GM23338 (cell line): ENCODE measurements at regions not wholly inside any gene's neighbourhood (a gene's known extent, or its start where the extent isn't known, plus 50 kb on each side); places are given as distances from the start of the nearest gene placed in this dataset.

Experiments used
- ATAC-seq: fragments of 200-7000 bp; cut with Tn5 transposase; 3 replicates; pipeline ENCODE4 v1.9.1; 2020
- DNase-seq: peaks from one replicate; pipeline ENCODE4 v3.0.0-alpha.2; 2015; ENCODE audit warnings: low spot score
- H2AFZ ChIP-seq: fragments of 200-600 bp; sonication (generic); 2 replicates; pipeline ENCODE4 v1.8.0; 2016; ENCODE audit warnings: antibody characterized with exemption, mild to moderate bottlenecking, moderate library complexity
- H3F3A ChIP-seq: fragments of 200-600 bp; sonication (generic); replicated peaks from 2 replicates; pipeline ENCODE4 v1.8.0; 2017; ENCODE audit warnings: antibody characterized with exemption, mixed run types, low read depth
- H3K27ac ChIP-seq: fragments of 200-600 bp; sonication (generic); 2 replicates; pipeline ENCODE4 v1.6.1; 2016; ENCODE audit warnings: low read depth
- H3K27me3 ChIP-seq: fragments of 200-600 bp; sonication (generic); 2 replicates; pipeline ENCODE4 v1.8.0; 2016; ENCODE audit warnings: mild to moderate bottlenecking, mixed run types, moderate library complexity; ENCODE audit not compliant: insufficient read depth
- H3K36me3 ChIP-seq: fragments of 200-600 bp; sonication (generic); 2 replicates; pipeline ENCODE4 v1.8.0; 2016; ENCODE audit warnings: mild to moderate bottlenecking; ENCODE audit not compliant: insufficient read depth
- H3K4me1 ChIP-seq: fragments of 200-600 bp; sonication (generic); 2 replicates; pipeline ENCODE4 v1.8.0; 2016; ENCODE audit warnings: mild to moderate bottlenecking, moderate library complexity; ENCODE audit not compliant: insufficient read depth
- H3K4me2 ChIP-seq: fragments of 200-600 bp; sonication (generic); 2 replicates; pipeline ENCODE4 v1.7.1; 2017; ENCODE audit warnings: mixed run types
- H3K4me3 ChIP-seq: fragments of 200-600 bp; sonication (generic); 2 replicates; pipeline ENCODE4 v1.6.1; 2016; ENCODE audit warnings: mixed run types
- H3K79me2 ChIP-seq: fragments of 200-600 bp; sonication (generic); replicated peaks from 2 replicates; pipeline ENCODE4 v1.8.0; 2017; ENCODE audit warnings: mild to moderate bottlenecking; ENCODE audit not compliant: insufficient read depth
- H3K9me2 ChIP-seq: fragments of 200-600 bp; sonication (generic); 2 replicates; pipeline ENCODE4 v1.8.0; 2017; ENCODE audit not compliant: insufficient read depth
- H4K20me1 ChIP-seq: fragments of 200-600 bp; sonication (generic); replicated peaks from 2 replicates; pipeline ENCODE4 v1.8.0; 2017; ENCODE audit warnings: mild to moderate bottlenecking; ENCODE audit not compliant: insufficient read depth
- H3K27ac Mint-ChIP-seq: 2 replicates; pipeline ENCODE4 v1.8.0; 2020; ENCODE audit warnings: inconsistent platforms, mild to moderate bottlenecking, moderate library complexity, mixed read lengths
- H3K27me3 Mint-ChIP-seq: 3 replicates; pipeline ENCODE4 v1.8.0; 2022; ENCODE audit warnings: low read depth, mild to moderate bottlenecking, moderate library complexity, mixed read lengths, inconsistent platforms; ENCODE audit not compliant: insufficient read depth, poor library complexity
- H3K36me3 Mint-ChIP-seq: 3 replicates; pipeline ENCODE4 v1.8.0; 2021; ENCODE audit warnings: low read depth, mild to moderate bottlenecking, inconsistent platforms, moderate library complexity, mixed read lengths
- H3K4me1 Mint-ChIP-seq: 3 replicates; pipeline ENCODE4 v1.8.0; 2020; ENCODE audit warnings: mild to moderate bottlenecking, inconsistent platforms, mixed read lengths
- H3K4me3 Mint-ChIP-seq: 3 replicates; pipeline ENCODE4 v1.8.0; 2021; ENCODE audit warnings: moderate library complexity, mild to moderate bottlenecking, inconsistent platforms, mixed read lengths
- H3K9me3 Mint-ChIP-seq: 3 replicates; pipeline ENCODE4 v1.8.0; 2020; ENCODE audit warnings: moderate library complexity, mild to moderate bottlenecking, inconsistent platforms, mixed read lengths
- CREB1 ChIP-seq: fragments of 250-450 bp; sonication (Bioruptor Pico); IDR thresholded peaks from 2 replicates; pipeline ENCODE4 v1.5.0; 2020; ENCODE audit warnings: low read depth, mild to moderate bottlenecking, moderate library complexity
- CTCF ChIP-seq, 2 experiments: fragments of 200-600 bp in 1 of 2; sonication (generic) in 1 of 2; conservative IDR thresholded peaks; 2 replicates each; pipeline versions ENCODE4 v1.5.1 to v1.6.1; 2016 to 2017; ENCODE audit warnings: antibody characterized with exemption in 2 of 2, low read depth in 2 of 2, mild to moderate bottlenecking in 2 of 2, moderate library complexity in 1 of 2
- EZH2 ChIP-seq: fragments of 200-600 bp; sonication (generic); IDR thresholded peaks from one replicate; pipeline ENCODE4 v1.8.0; 2017; ENCODE audit warnings: antibody characterized with exemption, mild to moderate bottlenecking, low read depth; ENCODE audit not compliant: unreplicated experiment
- EZH2phosphoT487 ChIP-seq: fragments of 200-600 bp; sonication (generic); IDR thresholded peaks from one replicate; pipeline ENCODE4 v1.8.1; 2018; ENCODE audit warnings: antibody characterized with exemption; ENCODE audit not compliant: unreplicated experiment
- JUNB ChIP-seq: IDR thresholded peaks from one replicate; pipeline ENCODE4 v1.6.1; 2016; ENCODE audit warnings: antibody characterized with exemption; ENCODE audit not compliant: unreplicated experiment
- POLR2AphosphoS5 ChIP-seq: IDR thresholded peaks from 2 replicates; pipeline ENCODE4 v1.6.1; 2016; ENCODE audit warnings: antibody characterized with exemption, low read depth
- STAT1 ChIP-seq: IDR thresholded peaks from one replicate; pipeline ENCODE4 v1.6.1; 2016; ENCODE audit warnings: antibody characterized with exemption; ENCODE audit not compliant: unreplicated experiment
- ZNF114 ChIP-seq: fragments of 250-450 bp; sonication (Bioruptor Pico); IDR thresholded peaks from 2 replicates; pipeline ENCODE4 v1.5.0; 2020; ENCODE audit warnings: mild to moderate bottlenecking, moderate library complexity
- ZNF331 ChIP-seq: fragments of 250-450 bp; sonication (Bioruptor Pico); IDR thresholded peaks from 2 replicates; pipeline ENCODE4 v1.5.0; 2020; ENCODE audit warnings: low read depth, mild to moderate bottlenecking, moderate library complexity
- TF ChIP-seq, protein P1 (sequence below): IDR thresholded peaks from 2 replicates; pipeline ENCODE4 v1.6.1; 2016; ENCODE audit warnings: antibody characterized with exemption

DNA sequence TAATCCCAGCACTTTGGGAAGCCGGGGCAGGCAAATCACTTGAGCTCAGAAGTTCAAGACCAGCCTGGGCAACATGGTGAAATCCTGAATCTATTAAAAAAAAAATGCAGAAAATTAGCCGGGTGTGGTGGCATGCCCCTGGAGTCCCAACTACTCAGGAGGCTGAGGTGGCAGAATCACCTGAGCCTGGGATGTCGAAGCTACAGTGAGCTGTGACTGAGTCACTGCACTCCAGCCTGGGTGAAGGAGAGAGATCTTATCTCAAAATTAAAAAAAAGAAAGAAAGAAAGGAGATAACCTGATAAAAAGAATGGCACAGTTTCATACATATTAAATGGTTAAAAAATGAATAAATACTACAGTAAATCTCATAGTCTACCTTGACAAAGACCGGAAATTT lies 123.6 kb upstream of the TNFAIP3 start:
- no peak overlapping the region for H3K4me3 Mint-ChIP-seq
- Histone ChIP-seq H3K27me3 (no peaks in the 10 kb centered on the region), H3K79me2 (no peaks in the 10 kb centered on the region), H3K27ac (no peak overlapping the region), H3K4me1 (no peaks in the 10 kb centered on the region), H2AFZ (no peak overlapping the region), H3K4me2 (no peak overlapping the region), H3K9me2 (no peaks in the 10 kb centered on the region), H4K20me1 (no peaks in the 10 kb centered on the region), H3K4me3 (no peak overlapping the region), H3K36me3 (no peaks in the 10 kb centered on the region), H3F3A (no peaks in the 10 kb centered on the region)
- H3K4me1 Mint-ChIP-seq: peaks cover 8% of the 10 kb centered on the region; the same call in 2 of the 3 replicates
- H3K27me3 Mint-ChIP-seq: no peaks in the 10 kb centered on the region
- H3K9me3 Mint-ChIP-seq: no peaks in the 10 kb centered on the region
- ATAC-seq: no peak
- H3K36me3 Mint-ChIP-seq: no peaks in the 10 kb centered on the region
- H3K27ac Mint-ChIP-seq: no peak overlapping the region
- TF ChIP-seq EZH2 (no peak), POLR2AphosphoS5 (no peak), CREB1 (CRISPR knock-in tag) (no peak)
- DNase-seq: no peak

- H3K27ac ChIP-seq: no peak overlapping the region
- no peaks in the 10 kb centered on the region for H3F3A ChIP-seq
- Mint-ChIP-seq H3K4me3 (no peak overlapping the region), H3K9me3 (no peaks in the 10 kb centered on the region), H3K4me1 (peaks cover 8% of the 10 kb centered on the region; the same call in 2 of the 3 replicates), H3K27ac (no peak overlapping the region), H3K27me3 (no peaks in the 10 kb centered on the region), H3K36me3 (no peaks in the 10 kb centered on the region)
- no peaks in the 10 kb centered on the region for H4K20me1 ChIP-seq
- TF ChIP-seq, protein P1, sequence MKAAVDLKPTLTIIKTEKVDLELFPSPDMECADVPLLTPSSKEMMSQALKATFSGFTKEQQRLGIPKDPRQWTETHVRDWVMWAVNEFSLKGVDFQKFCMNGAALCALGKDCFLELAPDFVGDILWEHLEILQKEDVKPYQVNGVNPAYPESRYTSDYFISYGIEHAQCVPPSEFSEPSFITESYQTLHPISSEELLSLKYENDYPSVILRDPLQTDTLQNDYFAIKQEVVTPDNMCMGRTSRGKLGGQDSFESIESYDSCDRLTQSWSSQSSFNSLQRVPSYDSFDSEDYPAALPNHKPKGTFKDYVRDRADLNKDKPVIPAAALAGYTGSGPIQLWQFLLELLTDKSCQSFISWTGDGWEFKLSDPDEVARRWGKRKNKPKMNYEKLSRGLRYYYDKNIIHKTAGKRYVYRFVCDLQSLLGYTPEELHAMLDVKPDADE: no peak
- no peak for TF ChIP-seq STAT1
- H3K36me3 ChIP-seq: no peaks in the 10 kb centered on the region
- no peaks in the 10 kb centered on the region for H3K4me1 ChIP-seq
- H3K4me2 ChIP-seq: no peak overlapping the region
- DNase-seq (no peak), ATAC-seq (no peak)
- no peak overlapping the region for H2AFZ ChIP-seq
- no peak overlapping the region for H3K4me3 ChIP-seq
- no peaks in the 10 kb centered on the region for H3K79me2 ChIP-seq
- H3K27me3 ChIP-seq: no peaks in the 10 kb centered on the region
- no peaks in the 10 kb centered on the region for H3K9me2 ChIP-seq
These were observed 122.2 kb upstream of the TNFAIP3 start for GRCh38 chr6:137744877-137745276.

- Mint-ChIP-seq H3K27me3 (no peaks in the 10 kb centered on the region), H3K4me1 (peaks cover 8% of the 10 kb centered on the region; the same call in 2 of the 3 replicates), H3K4me3 (no peak overlapping the region), H3K27ac (no peak overlapping the region), H3K36me3 (no peaks in the 10 kb centered on the region), H3K9me3 (no peaks in the 10 kb centered on the region)
- no peaks in the 10 kb centered on the region for H3K4me1 ChIP-seq
- no peaks in the 10 kb centered on the region for H3K36me3 ChIP-seq
- no peaks in the 10 kb centered on the region for H3K9me2 ChIP-seq
- H3F3A ChIP-seq: no peaks in the 10 kb centered on the region
- H4K20me1 ChIP-seq: no peaks in the 10 kb centered on the region
- H3K79me2 ChIP-seq: no peaks in the 10 kb centered on the region
- H2AFZ ChIP-seq: no peak overlapping the region
- ATAC-seq: no peak
- H3K4me2 ChIP-seq: no peak overlapping the region
- H3K4me3 ChIP-seq: no peak overlapping the region
- H3K27ac ChIP-seq: no peak overlapping the region
- TF ChIP-seq JUNB: no peak
- TF ChIP-seq POLR2AphosphoS5: no peak
- no peak for TF ChIP-seq ZNF114 (CRISPR knock-in tag)
- no peak for TF ChIP-seq CTCF (conservative IDR thresholded peaks at IDR 0.05; ENCODE audit: low read depth in 2 of 2)
- no peak for TF ChIP-seq EZH2phosphoT487
- TF ChIP-seq, protein P1: no peak
- TF ChIP-seq ZNF331 (CRISPR knock-in tag): no peak
- no peak for DNase-seq
- no peaks in the 10 kb centered on the region for H3K27me3 ChIP-seq
These were observed 121.7 kb upstream of the TNFAIP3 start for GRCh38 chr6:137745321-137745720.
